ENCODE measurements at regions not wholly inside any gene's neighbourhood (a gene's known extent, or its start where the extent isn't known, plus 50 kb on each side); places are given as distances from the start of the nearest gene placed in this dataset.

DNA sequence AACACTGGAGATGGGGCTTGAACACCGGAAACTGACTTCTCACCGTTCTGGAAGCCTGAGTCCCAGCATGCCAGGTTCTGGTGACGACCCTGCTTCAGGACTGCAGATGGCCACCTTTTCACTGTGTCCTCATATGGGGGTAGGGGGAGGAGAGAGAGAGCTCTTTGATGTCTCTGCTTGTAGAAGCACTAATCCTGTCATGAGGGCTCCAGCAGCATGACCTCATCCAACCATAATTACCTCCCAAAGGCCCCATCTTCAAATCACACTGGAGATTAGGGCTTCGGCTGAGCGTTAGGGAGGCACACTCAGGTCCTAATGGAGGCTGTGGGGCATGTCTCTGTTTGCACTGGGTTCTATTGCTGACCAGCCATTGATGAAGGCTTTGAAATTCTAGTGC, 255.3 kb downstream of the TEX29 start (continued):
- TF ChIP-seq, protein P1, sequence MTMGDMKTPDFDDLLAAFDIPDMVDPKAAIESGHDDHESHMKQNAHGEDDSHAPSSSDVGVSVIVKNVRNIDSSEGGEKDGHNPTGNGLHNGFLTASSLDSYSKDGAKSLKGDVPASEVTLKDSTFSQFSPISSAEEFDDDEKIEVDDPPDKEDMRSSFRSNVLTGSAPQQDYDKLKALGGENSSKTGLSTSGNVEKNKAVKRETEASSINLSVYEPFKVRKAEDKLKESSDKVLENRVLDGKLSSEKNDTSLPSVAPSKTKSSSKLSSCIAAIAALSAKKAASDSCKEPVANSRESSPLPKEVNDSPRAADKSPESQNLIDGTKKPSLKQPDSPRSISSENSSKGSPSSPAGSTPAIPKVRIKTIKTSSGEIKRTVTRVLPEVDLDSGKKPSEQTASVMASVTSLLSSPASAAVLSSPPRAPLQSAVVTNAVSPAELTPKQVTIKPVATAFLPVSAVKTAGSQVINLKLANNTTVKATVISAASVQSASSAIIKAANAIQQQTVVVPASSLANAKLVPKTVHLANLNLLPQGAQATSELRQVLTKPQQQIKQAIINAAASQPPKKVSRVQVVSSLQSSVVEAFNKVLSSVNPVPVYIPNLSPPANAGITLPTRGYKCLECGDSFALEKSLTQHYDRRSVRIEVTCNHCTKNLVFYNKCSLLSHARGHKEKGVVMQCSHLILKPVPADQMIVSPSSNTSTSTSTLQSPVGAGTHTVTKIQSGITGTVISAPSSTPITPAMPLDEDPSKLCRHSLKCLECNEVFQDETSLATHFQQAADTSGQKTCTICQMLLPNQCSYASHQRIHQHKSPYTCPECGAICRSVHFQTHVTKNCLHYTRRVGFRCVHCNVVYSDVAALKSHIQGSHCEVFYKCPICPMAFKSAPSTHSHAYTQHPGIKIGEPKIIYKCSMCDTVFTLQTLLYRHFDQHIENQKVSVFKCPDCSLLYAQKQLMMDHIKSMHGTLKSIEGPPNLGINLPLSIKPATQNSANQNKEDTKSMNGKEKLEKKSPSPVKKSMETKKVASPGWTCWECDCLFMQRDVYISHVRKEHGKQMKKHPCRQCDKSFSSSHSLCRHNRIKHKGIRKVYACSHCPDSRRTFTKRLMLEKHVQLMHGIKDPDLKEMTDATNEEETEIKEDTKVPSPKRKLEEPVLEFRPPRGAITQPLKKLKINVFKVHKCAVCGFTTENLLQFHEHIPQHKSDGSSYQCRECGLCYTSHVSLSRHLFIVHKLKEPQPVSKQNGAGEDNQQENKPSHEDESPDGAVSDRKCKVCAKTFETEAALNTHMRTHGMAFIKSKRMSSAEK (CRISPR knock-in tag; IDR thresholded peaks at IDR 0.05; ENCODE audit: borderline replicate concordance) = no peak
- TF ChIP-seq JUN (CRISPR knock-in tag; IDR thresholded peaks at IDR 0.05) (no peak), TCF7 (CRISPR knock-in tag; IDR thresholded peaks at IDR 0.05; ENCODE audit: low read depth) (no peak), NFYB (CRISPR knock-in tag; conservative IDR thresholded peaks at IDR 0.05; ENCODE audit: low read depth) (no peak), MYBL2 (CRISPR knock-in tag; IDR thresholded peaks at IDR 0.05) (no peak), SP1 (CRISPR knock-in tag; conservative IDR thresholded peaks at IDR 0.05) (no peak), FOXK1 (CRISPR knock-in tag; IDR thresholded peaks at IDR 0.05) (no peak), ZNF219 (CRISPR knock-in tag; IDR thresholded peaks at IDR 0.05; ENCODE audit: borderline replicate concordance) (no peak), ETV6 (CRISPR knock-in tag; IDR thresholded peaks at IDR 0.05) (no peak)
- TF ChIP-seq, protein P2, sequence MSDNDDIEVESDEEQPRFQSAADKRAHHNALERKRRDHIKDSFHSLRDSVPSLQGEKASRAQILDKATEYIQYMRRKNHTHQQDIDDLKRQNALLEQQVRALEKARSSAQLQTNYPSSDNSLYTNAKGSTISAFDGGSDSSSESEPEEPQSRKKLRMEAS (CRISPR knock-in tag; IDR thresholded peaks at IDR 0.05) = no peak
- TF ChIP-seq, protein P3, sequence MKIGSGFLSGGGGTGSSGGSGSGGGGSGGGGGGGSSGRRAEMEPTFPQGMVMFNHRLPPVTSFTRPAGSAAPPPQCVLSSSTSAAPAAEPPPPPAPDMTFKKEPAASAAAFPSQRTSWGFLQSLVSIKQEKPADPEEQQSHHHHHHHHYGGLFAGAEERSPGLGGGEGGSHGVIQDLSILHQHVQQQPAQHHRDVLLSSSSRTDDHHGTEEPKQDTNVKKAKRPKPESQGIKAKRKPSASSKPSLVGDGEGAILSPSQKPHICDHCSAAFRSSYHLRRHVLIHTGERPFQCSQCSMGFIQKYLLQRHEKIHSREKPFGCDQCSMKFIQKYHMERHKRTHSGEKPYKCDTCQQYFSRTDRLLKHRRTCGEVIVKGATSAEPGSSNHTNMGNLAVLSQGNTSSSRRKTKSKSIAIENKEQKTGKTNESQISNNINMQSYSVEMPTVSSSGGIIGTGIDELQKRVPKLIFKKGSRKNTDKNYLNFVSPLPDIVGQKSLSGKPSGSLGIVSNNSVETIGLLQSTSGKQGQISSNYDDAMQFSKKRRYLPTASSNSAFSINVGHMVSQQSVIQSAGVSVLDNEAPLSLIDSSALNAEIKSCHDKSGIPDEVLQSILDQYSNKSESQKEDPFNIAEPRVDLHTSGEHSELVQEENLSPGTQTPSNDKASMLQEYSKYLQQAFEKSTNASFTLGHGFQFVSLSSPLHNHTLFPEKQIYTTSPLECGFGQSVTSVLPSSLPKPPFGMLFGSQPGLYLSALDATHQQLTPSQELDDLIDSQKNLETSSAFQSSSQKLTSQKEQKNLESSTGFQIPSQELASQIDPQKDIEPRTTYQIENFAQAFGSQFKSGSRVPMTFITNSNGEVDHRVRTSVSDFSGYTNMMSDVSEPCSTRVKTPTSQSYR (CRISPR knock-in tag; IDR thresholded peaks at IDR 0.05) = no peak

DNA sequence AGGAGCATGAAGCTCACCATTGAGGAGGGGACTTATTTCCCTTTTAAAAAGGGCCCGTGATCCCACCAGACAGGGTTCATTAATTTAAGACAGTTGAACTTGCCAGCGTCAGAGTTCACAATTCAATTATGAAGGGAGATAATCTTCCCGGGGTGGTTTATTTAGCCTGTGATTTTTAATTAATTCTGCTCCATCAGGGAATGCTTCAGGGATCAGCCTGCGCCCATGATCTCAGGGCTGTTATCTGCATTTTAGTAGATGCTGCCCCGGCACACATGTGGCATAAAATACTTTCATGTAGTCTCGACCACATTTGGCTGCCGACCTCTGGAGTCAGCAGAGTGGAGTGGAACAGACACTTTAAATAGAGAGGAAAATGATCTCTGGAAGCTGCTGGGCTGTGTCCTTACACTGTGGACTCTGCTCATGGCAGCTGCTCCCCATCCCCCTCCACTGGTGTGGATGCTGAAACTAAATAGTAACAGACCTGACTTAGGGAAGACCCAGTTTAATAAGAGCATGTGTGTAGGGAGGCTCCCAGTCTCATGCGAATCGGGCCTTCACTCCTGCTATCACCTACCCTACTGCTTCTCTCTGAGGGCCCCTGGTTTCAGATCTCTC, 256.9 kb downstream of the TEX29 start:
- Mint-ChIP-seq H3K9me3 (peaks cover 52% of the 10 kb centered on the region), H3K4me1 (no peaks in the 10 kb centered on the region), H3K36me3 (peaks cover 35% of the 10 kb centered on the region), H3K27me3 (ENCODE audit: low read depth) (peaks cover 21% of the 10 kb centered on the region), H3K27ac (no peak overlapping the region), H3K4me3 (no peak overlapping the region)
- POLR2A ChIA-PET = no interaction called here
- no peak for DNase-seq (ENCODE audit: low spot score)
- no peak for ATAC-seq
- no peak for TF ChIP-seq ZNF219 (CRISPR knock-in tag; IDR thresholded peaks at IDR 0.05; ENCODE audit: borderline replicate concordance)
- TF ChIP-seq ZNF232 (CRISPR knock-in tag; IDR thresholded peaks at IDR 0.05) = no peak
- TF ChIP-seq ETV6 (CRISPR knock-in tag; IDR thresholded peaks at IDR 0.05) = no peak
- TF ChIP-seq ATF1 (CRISPR knock-in tag; IDR thresholded peaks at IDR 0.05) = no peak
- TF ChIP-seq, protein P4, sequence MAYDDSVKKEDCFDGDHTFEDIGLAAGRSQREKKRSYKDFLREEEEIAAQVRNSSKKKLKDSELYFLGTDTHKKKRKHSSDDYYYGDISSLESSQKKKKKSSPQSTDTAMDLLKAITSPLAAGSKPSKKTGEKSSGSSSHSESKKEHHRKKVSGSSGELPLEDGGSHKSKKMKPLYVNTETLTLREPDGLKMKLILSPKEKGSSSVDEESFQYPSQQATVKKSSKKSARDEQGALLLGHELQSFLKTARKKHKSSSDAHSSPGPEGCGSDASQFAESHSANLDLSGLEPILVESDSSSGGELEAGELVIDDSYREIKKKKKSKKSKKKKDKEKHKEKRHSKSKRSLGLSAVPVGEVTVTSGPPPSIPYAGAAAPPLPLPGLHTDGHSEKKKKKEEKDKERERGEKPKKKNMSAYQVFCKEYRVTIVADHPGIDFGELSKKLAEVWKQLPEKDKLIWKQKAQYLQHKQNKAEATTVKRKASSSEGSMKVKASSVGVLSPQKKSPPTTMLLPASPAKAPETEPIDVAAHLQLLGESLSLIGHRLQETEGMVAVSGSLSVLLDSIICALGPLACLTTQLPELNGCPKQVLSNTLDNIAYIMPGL (CRISPR knock-in tag; IDR thresholded peaks at IDR 0.05) = no peak
- no peak for TF ChIP-seq ZNF396 (CRISPR knock-in tag; IDR thresholded peaks at IDR 0.05; ENCODE audit: borderline replicate concordance)
- no peak for TF ChIP-seq TEAD4 (CRISPR knock-in tag; IDR thresholded peaks at IDR 0.05)
- TF ChIP-seq NR2C2 (CRISPR knock-in tag; IDR thresholded peaks at IDR 0.05) = no peak
- TF ChIP-seq ZBTB43 (CRISPR knock-in tag; IDR thresholded peaks at IDR 0.05) = no peak
- TF ChIP-seq AR (CRISPR knock-in tag; IDR thresholded peaks at IDR 0.05) = no peak
- TF ChIP-seq, protein P5, sequence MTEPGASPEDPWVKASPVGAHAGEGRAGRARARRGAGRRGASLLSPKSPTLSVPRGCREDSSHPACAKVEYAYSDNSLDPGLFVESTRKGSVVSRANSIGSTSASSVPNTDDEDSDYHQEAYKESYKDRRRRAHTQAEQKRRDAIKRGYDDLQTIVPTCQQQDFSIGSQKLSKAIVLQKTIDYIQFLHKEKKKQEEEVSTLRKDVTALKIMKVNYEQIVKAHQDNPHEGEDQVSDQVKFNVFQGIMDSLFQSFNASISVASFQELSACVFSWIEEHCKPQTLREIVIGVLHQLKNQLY (CRISPR knock-in tag; IDR thresholded peaks at IDR 0.05) = no peak
- CTCF ChIA-PET = interaction anchor here (0.8 kb wide), 1 partner anchor 174 kb away, joined by 3 read pairs; no protein-coding TSS in a partner anchor

Data from WTC11 (cell line).